GM18870 (cell line): ENCODE measurements at regions not wholly inside any gene's neighbourhood (a gene's known extent, or its start where the extent isn't known, plus 50 kb on each side); places are given as distances from the start of the nearest gene placed in this dataset.
"Not testable (repeated sequence)": the region's sequence is repeated elsewhere in the genome, so short reads cannot be mapped to it uniquely, and the experiment has no call there.

Experiments used
- ATAC-seq: cut with Tn5 transposase; IDR thresholded peaks from one replicate; pipeline ENCODE4 v1.9.1; 2021; ENCODE audit warnings: moderate library complexity; ENCODE audit not compliant: unreplicated experiment

- ATAC-seq, result no peak
Measured at GRCh38 chr10:29882766-29883165, 176.6 kb downstream of the JCAD start.

GRCh38 chr10:29881811-29882210 is 177.6 kb downstream of the JCAD start:
- ATAC-seq, result no peak

- ATAC-seq, result no peak
Measured at GRCh38 chr10:29881336-29881771, 178.0 kb downstream of the JCAD start.

GRCh38 chr10:29880856-29881255 is 178.5 kb downstream of the JCAD start:
- ATAC-seq, result no peak

- ATAC-seq, result no peak
Measured at GRCh38 chr10:29879862-29880261, 179.5 kb downstream of the JCAD start.

- ATAC-seq, result no peak
Measured at GRCh38 chr10:29878492-29878891, 180.9 kb downstream of the JCAD start.

- ATAC-seq, result no peak
Measured at GRCh38 chr10:29877793-29878491, 181.4 kb downstream of the JCAD start.

- no peak for ATAC-seq
Measured at GRCh38 chr10:29876008-29876555, 183.3 kb downstream of the JCAD start.

GRCh38 chr10:29874606-29875269 is 184.6 kb downstream of the JCAD start:
- no peak for ATAC-seq

- no peak for ATAC-seq
Measured at GRCh38 chr10:29873941-29874484, 185.4 kb downstream of the JCAD start.

GRCh38 chr10:29870522-29871044 is 188.8 kb downstream of the JCAD start:
- ATAC-seq, result no peak

GRCh38 chr10:29869593-29869992 is 189.8 kb downstream of the JCAD start:
- ATAC-seq, result no peak

GRCh38 chr10:29866356-29866755 is 193.0 kb downstream of the JCAD start:
- ATAC-seq, result no peak

GRCh38 chr10:29865700-29866355 is 193.6 kb downstream of the JCAD start:
- ATAC-seq, result no peak

- no peak for ATAC-seq
Measured at GRCh38 chr10:29862923-29863614, 196.3 kb downstream of the JCAD start.

- ATAC-seq, result no peak
Measured at GRCh38 chr10:29861811-29862505, 197.4 kb downstream of the JCAD start.

GRCh38 chr10:29861231-29861630 is 198.2 kb downstream of the JCAD start:
- not testable (repeated sequence) for ATAC-seq

GRCh38 chr10:29860166-29860565 is 199.2 kb downstream of the JCAD start:
- ATAC-seq, result no peak

GRCh38 chr10:29859521-29860130 is 199.8 kb downstream of the JCAD start:
- no peak for ATAC-seq
